GM23338 (cell line): ENCODE measurements at regions not wholly inside any gene's neighbourhood (a gene's known extent, or its start where the extent isn't known, plus 50 kb on each side); places are given as distances from the start of the nearest gene placed in this dataset.

Source experiments
- ATAC-seq: fragments of 200-7000 bp; cut with Tn5 transposase; 3 replicates; pipeline ENCODE4 v1.9.1; 2020
- DNase-seq: peaks from one replicate; pipeline ENCODE4 v3.0.0-alpha.2; 2015; ENCODE audit warnings: low spot score
- H2AFZ ChIP-seq: fragments of 200-600 bp; sonication (generic); 2 replicates; pipeline ENCODE4 v1.8.0; 2016; ENCODE audit warnings: antibody characterized with exemption, mild to moderate bottlenecking, moderate library complexity
- H3F3A ChIP-seq: fragments of 200-600 bp; sonication (generic); replicated peaks from 2 replicates; pipeline ENCODE4 v1.8.0; 2017; ENCODE audit warnings: antibody characterized with exemption, mixed run types, low read depth
- H3K27ac ChIP-seq: fragments of 200-600 bp; sonication (generic); 2 replicates; pipeline ENCODE4 v1.6.1; 2016; ENCODE audit warnings: low read depth
- H3K27me3 ChIP-seq: fragments of 200-600 bp; sonication (generic); 2 replicates; pipeline ENCODE4 v1.8.0; 2016; ENCODE audit warnings: mild to moderate bottlenecking, mixed run types, moderate library complexity; ENCODE audit not compliant: insufficient read depth
- H3K36me3 ChIP-seq: fragments of 200-600 bp; sonication (generic); 2 replicates; pipeline ENCODE4 v1.8.0; 2016; ENCODE audit warnings: mild to moderate bottlenecking; ENCODE audit not compliant: insufficient read depth
- H3K4me1 ChIP-seq: fragments of 200-600 bp; sonication (generic); 2 replicates; pipeline ENCODE4 v1.8.0; 2016; ENCODE audit warnings: mild to moderate bottlenecking, moderate library complexity; ENCODE audit not compliant: insufficient read depth
- H3K4me2 ChIP-seq: fragments of 200-600 bp; sonication (generic); 2 replicates; pipeline ENCODE4 v1.7.1; 2017; ENCODE audit warnings: mixed run types
- H3K4me3 ChIP-seq: fragments of 200-600 bp; sonication (generic); 2 replicates; pipeline ENCODE4 v1.6.1; 2016; ENCODE audit warnings: mixed run types
- H3K79me2 ChIP-seq: fragments of 200-600 bp; sonication (generic); replicated peaks from 2 replicates; pipeline ENCODE4 v1.8.0; 2017; ENCODE audit warnings: mild to moderate bottlenecking; ENCODE audit not compliant: insufficient read depth
- H3K9me2 ChIP-seq: fragments of 200-600 bp; sonication (generic); 2 replicates; pipeline ENCODE4 v1.8.0; 2017; ENCODE audit not compliant: insufficient read depth
- H4K20me1 ChIP-seq: fragments of 200-600 bp; sonication (generic); replicated peaks from 2 replicates; pipeline ENCODE4 v1.8.0; 2017; ENCODE audit warnings: mild to moderate bottlenecking; ENCODE audit not compliant: insufficient read depth
- H3K27ac Mint-ChIP-seq: 2 replicates; pipeline ENCODE4 v1.8.0; 2020; ENCODE audit warnings: inconsistent platforms, mild to moderate bottlenecking, moderate library complexity, mixed read lengths
- H3K27me3 Mint-ChIP-seq: 3 replicates; pipeline ENCODE4 v1.8.0; 2022; ENCODE audit warnings: low read depth, mild to moderate bottlenecking, moderate library complexity, mixed read lengths, inconsistent platforms; ENCODE audit not compliant: insufficient read depth, poor library complexity
- H3K36me3 Mint-ChIP-seq: 3 replicates; pipeline ENCODE4 v1.8.0; 2021; ENCODE audit warnings: low read depth, mild to moderate bottlenecking, inconsistent platforms, moderate library complexity, mixed read lengths
- H3K4me1 Mint-ChIP-seq: 3 replicates; pipeline ENCODE4 v1.8.0; 2020; ENCODE audit warnings: mild to moderate bottlenecking, inconsistent platforms, mixed read lengths
- H3K4me3 Mint-ChIP-seq: 3 replicates; pipeline ENCODE4 v1.8.0; 2021; ENCODE audit warnings: moderate library complexity, mild to moderate bottlenecking, inconsistent platforms, mixed read lengths
- H3K9me3 Mint-ChIP-seq: 3 replicates; pipeline ENCODE4 v1.8.0; 2020; ENCODE audit warnings: moderate library complexity, mild to moderate bottlenecking, inconsistent platforms, mixed read lengths
- CREB1 ChIP-seq: fragments of 250-450 bp; sonication (Bioruptor Pico); IDR thresholded peaks from 2 replicates; pipeline ENCODE4 v1.5.0; 2020; ENCODE audit warnings: low read depth, mild to moderate bottlenecking, moderate library complexity
- CTCF ChIP-seq, 2 experiments: fragments of 200-600 bp in 1 of 2; sonication (generic) in 1 of 2; conservative IDR thresholded peaks; 2 replicates each; pipeline versions ENCODE4 v1.5.1 to v1.6.1; 2016 to 2017; ENCODE audit warnings: antibody characterized with exemption in 2 of 2, low read depth in 2 of 2, mild to moderate bottlenecking in 2 of 2, moderate library complexity in 1 of 2
- ETS1 ChIP-seq: IDR thresholded peaks from 2 replicates; pipeline ENCODE4 v1.6.1; 2016; ENCODE audit warnings: antibody characterized with exemption
- EZH2 ChIP-seq: fragments of 200-600 bp; sonication (generic); IDR thresholded peaks from one replicate; pipeline ENCODE4 v1.8.0; 2017; ENCODE audit warnings: antibody characterized with exemption, mild to moderate bottlenecking, low read depth; ENCODE audit not compliant: unreplicated experiment
- EZH2phosphoT487 ChIP-seq: fragments of 200-600 bp; sonication (generic); IDR thresholded peaks from one replicate; pipeline ENCODE4 v1.8.1; 2018; ENCODE audit warnings: antibody characterized with exemption; ENCODE audit not compliant: unreplicated experiment
- ZNF331 ChIP-seq: fragments of 250-450 bp; sonication (Bioruptor Pico); IDR thresholded peaks from 2 replicates; pipeline ENCODE4 v1.5.0; 2020; ENCODE audit warnings: low read depth, mild to moderate bottlenecking, moderate library complexity
- TF ChIP-seq, protein P1 (sequence below): fragments of 250-450 bp; sonication (Bioruptor Pico); IDR thresholded peaks from 2 replicates; pipeline ENCODE4 v1.5.0; 2020; ENCODE audit warnings: mild to moderate bottlenecking, moderate library complexity
- TF ChIP-seq, protein P2 (sequence below): IDR thresholded peaks from one replicate; pipeline ENCODE4 v1.6.1; 2018; ENCODE audit warnings: antibody characterized with exemption; ENCODE audit not compliant: unreplicated experiment

- ATAC-seq: peak; percentile 83
- 0 out of 2 replicates have a peak overlapping the region, but pooled peaks have one; percentile 5 for H3K27ac ChIP-seq
Measured at GRCh38 chr15:31574766-31575165, 248.1 kb downstream of the KLF13 start.

GRCh38 chr15:31577108-31577507, 250.5 kb downstream of the KLF13 start:
- Histone ChIP-seq H3K9me2 (no peaks in the 10 kb centered on the region; the same call in 1 of the 2 replicates), H2AFZ (no peak overlapping the region), H3K4me1 (peaks cover 32% of the 10 kb centered on the region), H3K27me3 (no peaks in the 10 kb centered on the region), H3K27ac (peak overlapping the region; percentile 73), H3K4me3 (no peak overlapping the region), H3F3A (no peaks in the 10 kb centered on the region), H3K36me3 (no peaks in the 10 kb centered on the region; the same call in 1 of the 2 replicates), H3K79me2 (no peaks in the 10 kb centered on the region), H3K4me2 (no peak overlapping the region), H4K20me1 (no peaks in the 10 kb centered on the region)
- Mint-ChIP-seq H3K4me1 (peaks cover 40% of the 10 kb centered on the region), H3K36me3 (peaks cover 16% of the 10 kb centered on the region), H3K9me3 (peaks cover 25% of the 10 kb centered on the region), H3K4me3 (no peak overlapping the region), H3K27me3 (peaks cover 2% of the 10 kb centered on the region), H3K27ac (peak overlapping the region; percentile 66)
- ATAC-seq: peak; percentile 58
- peak; percentile 34 for DNase-seq
- TF ChIP-seq, protein P1, sequence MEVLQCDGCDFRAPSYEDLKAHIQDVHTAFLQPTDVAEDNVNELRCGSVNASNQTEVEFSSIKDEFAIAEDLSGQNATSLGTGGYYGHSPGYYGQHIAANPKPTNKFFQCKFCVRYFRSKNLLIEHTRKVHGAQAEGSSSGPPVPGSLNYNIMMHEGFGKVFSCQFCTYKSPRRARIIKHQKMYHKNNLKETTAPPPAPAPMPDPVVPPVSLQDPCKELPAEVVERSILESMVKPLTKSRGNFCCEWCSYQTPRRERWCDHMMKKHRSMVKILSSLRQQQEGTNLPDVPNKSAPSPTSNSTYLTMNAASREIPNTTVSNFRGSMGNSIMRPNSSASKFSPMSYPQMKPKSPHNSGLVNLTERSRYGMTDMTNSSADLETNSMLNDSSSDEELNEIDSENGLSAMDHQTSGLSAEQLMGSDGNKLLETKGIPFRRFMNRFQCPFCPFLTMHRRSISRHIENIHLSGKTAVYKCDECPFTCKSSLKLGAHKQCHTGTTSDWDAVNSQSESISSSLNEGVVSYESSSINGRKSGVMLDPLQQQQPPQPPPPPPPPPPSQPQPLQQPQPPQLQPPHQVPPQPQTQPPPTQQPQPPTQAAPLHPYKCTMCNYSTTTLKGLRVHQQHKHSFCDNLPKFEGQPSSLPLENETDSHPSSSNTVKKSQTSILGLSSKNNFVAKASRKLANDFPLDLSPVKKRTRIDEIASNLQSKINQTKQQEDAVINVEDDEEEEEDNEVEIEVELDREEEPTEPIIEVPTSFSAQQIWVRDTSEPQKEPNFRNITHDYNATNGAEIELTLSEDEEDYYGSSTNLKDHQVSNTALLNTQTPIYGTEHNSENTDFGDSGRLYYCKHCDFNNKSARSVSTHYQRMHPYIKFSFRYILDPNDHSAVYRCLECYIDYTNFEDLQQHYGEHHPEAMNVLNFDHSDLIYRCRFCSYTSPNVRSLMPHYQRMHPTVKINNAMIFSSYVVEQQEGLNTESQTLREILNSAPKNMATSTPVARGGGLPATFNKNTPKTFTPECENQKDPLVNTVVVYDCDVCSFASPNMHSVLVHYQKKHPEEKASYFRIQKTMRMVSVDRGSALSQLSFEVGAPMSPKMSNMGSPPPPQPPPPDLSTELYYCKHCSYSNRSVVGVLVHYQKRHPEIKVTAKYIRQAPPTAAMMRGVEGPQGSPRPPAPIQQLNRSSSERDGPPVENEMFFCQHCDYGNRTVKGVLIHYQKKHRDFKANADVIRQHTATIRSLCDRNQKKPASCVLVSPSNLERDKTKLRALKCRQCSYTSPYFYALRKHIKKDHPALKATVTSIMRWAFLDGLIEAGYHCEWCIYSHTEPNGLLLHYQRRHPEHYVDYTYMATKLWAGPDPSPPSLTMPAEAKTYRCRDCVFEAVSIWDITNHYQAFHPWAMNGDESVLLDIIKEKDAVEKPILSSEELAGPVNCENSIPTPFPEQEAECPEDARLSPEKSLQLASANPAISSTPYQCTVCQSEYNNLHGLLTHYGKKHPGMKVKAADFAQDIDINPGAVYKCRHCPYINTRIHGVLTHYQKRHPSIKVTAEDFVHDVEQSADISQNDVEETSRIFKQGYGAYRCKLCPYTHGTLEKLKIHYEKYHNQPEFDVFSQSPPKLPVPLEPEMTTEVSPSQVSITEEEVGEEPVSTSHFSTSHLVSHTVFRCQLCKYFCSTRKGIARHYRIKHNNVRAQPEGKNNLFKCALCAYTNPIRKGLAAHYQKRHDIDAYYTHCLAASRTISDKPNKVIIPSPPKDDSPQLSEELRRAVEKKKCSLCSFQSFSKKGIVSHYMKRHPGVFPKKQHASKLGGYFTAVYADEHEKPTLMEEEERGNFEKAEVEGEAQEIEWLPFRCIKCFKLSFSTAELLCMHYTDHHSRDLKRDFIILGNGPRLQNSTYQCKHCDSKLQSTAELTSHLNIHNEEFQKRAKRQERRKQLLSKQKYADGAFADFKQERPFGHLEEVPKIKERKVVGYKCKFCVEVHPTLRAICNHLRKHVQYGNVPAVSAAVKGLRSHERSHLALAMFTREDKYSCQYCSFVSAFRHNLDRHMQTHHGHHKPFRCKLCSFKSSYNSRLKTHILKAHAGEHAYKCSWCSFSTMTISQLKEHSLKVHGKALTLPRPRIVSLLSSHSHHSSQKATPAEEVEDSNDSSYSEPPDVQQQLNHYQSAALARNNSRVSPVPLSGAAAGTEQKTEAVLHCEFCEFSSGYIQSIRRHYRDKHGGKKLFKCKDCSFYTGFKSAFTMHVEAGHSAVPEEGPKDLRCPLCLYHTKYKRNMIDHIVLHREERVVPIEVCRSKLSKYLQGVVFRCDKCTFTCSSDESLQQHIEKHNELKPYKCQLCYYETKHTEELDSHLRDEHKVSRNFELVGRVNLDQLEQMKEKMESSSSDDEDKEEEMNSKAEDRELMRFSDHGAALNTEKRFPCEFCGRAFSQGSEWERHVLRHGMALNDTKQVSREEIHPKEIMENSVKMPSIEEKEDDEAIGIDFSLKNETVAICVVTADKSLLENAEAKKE (CRISPR knock-in tag): no peak
- TF ChIP-seq, protein P2, sequence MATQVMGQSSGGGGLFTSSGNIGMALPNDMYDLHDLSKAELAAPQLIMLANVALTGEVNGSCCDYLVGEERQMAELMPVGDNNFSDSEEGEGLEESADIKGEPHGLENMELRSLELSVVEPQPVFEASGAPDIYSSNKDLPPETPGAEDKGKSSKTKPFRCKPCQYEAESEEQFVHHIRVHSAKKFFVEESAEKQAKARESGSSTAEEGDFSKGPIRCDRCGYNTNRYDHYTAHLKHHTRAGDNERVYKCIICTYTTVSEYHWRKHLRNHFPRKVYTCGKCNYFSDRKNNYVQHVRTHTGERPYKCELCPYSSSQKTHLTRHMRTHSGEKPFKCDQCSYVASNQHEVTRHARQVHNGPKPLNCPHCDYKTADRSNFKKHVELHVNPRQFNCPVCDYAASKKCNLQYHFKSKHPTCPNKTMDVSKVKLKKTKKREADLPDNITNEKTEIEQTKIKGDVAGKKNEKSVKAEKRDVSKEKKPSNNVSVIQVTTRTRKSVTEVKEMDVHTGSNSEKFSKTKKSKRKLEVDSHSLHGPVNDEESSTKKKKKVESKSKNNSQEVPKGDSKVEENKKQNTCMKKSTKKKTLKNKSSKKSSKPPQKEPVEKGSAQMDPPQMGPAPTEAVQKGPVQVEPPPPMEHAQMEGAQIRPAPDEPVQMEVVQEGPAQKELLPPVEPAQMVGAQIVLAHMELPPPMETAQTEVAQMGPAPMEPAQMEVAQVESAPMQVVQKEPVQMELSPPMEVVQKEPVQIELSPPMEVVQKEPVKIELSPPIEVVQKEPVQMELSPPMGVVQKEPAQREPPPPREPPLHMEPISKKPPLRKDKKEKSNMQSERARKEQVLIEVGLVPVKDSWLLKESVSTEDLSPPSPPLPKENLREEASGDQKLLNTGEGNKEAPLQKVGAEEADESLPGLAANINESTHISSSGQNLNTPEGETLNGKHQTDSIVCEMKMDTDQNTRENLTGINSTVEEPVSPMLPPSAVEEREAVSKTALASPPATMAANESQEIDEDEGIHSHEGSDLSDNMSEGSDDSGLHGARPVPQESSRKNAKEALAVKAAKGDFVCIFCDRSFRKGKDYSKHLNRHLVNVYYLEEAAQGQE: no peak
- TF ChIP-seq CTCF (conservative IDR thresholded peaks at IDR 0.05; ENCODE audit: low read depth in 2 of 2) (no peak), EZH2phosphoT487 (no peak), CREB1 (no peak), EZH2 (no peak), ZNF331 (CRISPR knock-in tag) (no peak), ETS1 (no peak)

More at GRCh38 chr15:31574766-31575165, 248.1 kb downstream of the KLF13 start:
- peak overlapping the region; percentile 65 for H3K27ac Mint-ChIP-seq
- H2AFZ ChIP-seq: no peak overlapping the region
- H3K4me3 Mint-ChIP-seq: no peak overlapping the region
- H4K20me1 ChIP-seq: no peaks in the 10 kb centered on the region
- H3K9me3 Mint-ChIP-seq: peaks cover 3% of the 10 kb centered on the region; the same call in 1 of the 3 replicates
- no peaks in the 10 kb centered on the region for H3K36me3 ChIP-seq
- no peak overlapping the region for H3K4me2 ChIP-seq
- no peak for TF ChIP-seq EZH2phosphoT487
- H3K4me1 ChIP-seq: peaks cover 32% of the 10 kb centered on the region
- H3K4me3 ChIP-seq: no peak overlapping the region
- DNase-seq: peak; percentile 19
- H3K4me1 Mint-ChIP-seq: peaks cover 40% of the 10 kb centered on the region
- no peaks in the 10 kb centered on the region for H3F3A ChIP-seq
- H3K36me3 Mint-ChIP-seq: peaks cover under 1% of the 10 kb centered on the region; the same call in 2 of the 3 replicates
- H3K27me3 ChIP-seq: no peaks in the 10 kb centered on the region
- H3K9me2 ChIP-seq: no peaks in the 10 kb centered on the region; the same call in 1 of the 2 replicates
- no peaks in the 10 kb centered on the region for H3K79me2 ChIP-seq
- peaks cover 2% of the 10 kb centered on the region for H3K27me3 Mint-ChIP-seq
